ENCODE measurements at regions not wholly inside any gene's neighbourhood (a gene's known extent, or its start where the extent isn't known, plus 50 kb on each side); places are given as distances from the start of the nearest gene placed in this dataset.

GRCh38 chr1:38624336-38625039 is 235.1 kb downstream of the RRAGC start:
- TF ChIP-seq, protein P1, sequence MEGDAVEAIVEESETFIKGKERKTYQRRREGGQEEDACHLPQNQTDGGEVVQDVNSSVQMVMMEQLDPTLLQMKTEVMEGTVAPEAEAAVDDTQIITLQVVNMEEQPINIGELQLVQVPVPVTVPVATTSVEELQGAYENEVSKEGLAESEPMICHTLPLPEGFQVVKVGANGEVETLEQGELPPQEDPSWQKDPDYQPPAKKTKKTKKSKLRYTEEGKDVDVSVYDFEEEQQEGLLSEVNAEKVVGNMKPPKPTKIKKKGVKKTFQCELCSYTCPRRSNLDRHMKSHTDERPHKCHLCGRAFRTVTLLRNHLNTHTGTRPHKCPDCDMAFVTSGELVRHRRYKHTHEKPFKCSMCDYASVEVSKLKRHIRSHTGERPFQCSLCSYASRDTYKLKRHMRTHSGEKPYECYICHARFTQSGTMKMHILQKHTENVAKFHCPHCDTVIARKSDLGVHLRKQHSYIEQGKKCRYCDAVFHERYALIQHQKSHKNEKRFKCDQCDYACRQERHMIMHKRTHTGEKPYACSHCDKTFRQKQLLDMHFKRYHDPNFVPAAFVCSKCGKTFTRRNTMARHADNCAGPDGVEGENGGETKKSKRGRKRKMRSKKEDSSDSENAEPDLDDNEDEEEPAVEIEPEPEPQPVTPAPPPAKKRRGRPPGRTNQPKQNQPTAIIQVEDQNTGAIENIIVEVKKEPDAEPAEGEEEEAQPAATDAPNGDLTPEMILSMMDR (IDR thresholded peaks at IDR 0.05; ENCODE audit: insufficient read depth, low read length, poor library complexity, severe bottlenecking): no peak
- H3K27me3 ChIP-seq (replicated peaks; ENCODE audit: control insufficient read depth, insufficient read depth, low read length): no peaks in the 10 kb centered on the region; the same call in 1 of the 2 replicates
- H3K4me3 ChIP-seq (replicated peaks; ENCODE audit: low read depth, low read length): no peak overlapping the region
- no peaks in the 10 kb centered on the region for H3K36me3 ChIP-seq (ENCODE audit: control insufficient read depth, insufficient read depth, low read length)
- no peak for DNase-seq (ENCODE audit: extremely low read depth, insufficient read length)

DNA sequence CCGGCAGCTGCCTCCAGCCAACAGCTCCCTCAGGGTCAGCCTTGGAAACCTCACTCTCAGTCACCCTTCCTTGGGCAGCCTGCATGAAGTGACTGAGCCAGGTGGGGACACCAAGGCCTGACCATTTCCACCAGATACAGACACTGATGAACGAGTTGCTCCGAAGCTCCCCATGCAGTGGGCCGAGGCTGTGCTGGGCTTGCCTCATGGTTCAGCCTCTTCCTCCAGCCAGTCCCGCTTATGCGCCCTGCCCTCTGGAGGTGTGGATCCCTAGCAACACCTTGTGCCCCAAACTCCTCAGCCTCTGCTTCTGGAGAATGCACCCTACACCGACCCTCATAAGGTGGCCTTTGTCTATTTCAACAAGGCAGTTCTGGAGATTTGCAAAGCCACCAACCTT is 236.0 kb downstream of the RRAGC start:
- no peaks in the 10 kb centered on the region; the same call in none of the 2 replicates for H3K27me3 ChIP-seq (replicated peaks; ENCODE audit: control insufficient read depth, insufficient read depth, low read length)
- H3K4me3 ChIP-seq (replicated peaks; ENCODE audit: low read depth, low read length): no peak overlapping the region
- DNase-seq (ENCODE audit: extremely low read depth, insufficient read length): no peak
- TF ChIP-seq, protein P1 (IDR thresholded peaks at IDR 0.05; ENCODE audit: insufficient read depth, low read length, poor library complexity, severe bottlenecking): no peak
- no peaks in the 10 kb centered on the region for H3K36me3 ChIP-seq (ENCODE audit: control insufficient read depth, insufficient read depth, low read length)

- Histone ChIP-seq H3K27me3 (replicated peaks; ENCODE audit: control insufficient read depth, insufficient read depth, low read length) (no peaks in the 10 kb centered on the region; the same call in none of the 2 replicates), H3K36me3 (ENCODE audit: control insufficient read depth, insufficient read depth, low read length) (no peaks in the 10 kb centered on the region), H3K4me3 (replicated peaks; ENCODE audit: low read depth, low read length) (no peak overlapping the region)
- TF ChIP-seq, protein P1 (IDR thresholded peaks at IDR 0.05; ENCODE audit: insufficient read depth, low read length, poor library complexity, severe bottlenecking): no peak
- DNase-seq (ENCODE audit: extremely low read depth, insufficient read length): no peak
These were observed 237.4 kb downstream of the RRAGC start for GRCh38 chr1:38622197-38622596.

DNA sequence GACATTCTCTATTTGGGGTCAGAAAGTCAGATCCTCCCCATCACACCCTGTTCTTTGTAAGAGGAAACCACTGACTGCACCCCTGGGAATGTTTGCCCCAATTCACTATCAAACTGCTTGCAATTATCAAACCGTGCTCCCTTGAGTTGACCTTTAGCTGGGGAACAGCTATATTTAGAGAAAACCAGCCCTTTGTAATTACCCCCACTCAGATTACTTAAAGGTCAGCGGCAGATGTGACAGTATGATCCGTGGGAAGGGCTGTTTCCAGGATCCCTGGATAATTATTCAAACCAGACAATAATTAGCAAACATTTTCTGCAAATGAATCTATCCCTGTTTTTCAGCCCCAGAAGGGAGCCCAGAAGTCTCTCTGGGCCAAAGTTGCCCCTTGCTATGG is 242.7 kb downstream of the RRAGC start:
- H3K36me3 ChIP-seq (ENCODE audit: control insufficient read depth, insufficient read depth, low read length): no peaks in the 10 kb centered on the region
- H3K27me3 ChIP-seq (replicated peaks; ENCODE audit: control insufficient read depth, insufficient read depth, low read length): no peaks in the 10 kb centered on the region; the same call in none of the 2 replicates
- TF ChIP-seq, protein P1 (IDR thresholded peaks at IDR 0.05; ENCODE audit: insufficient read depth, low read length, poor library complexity, severe bottlenecking): no peak
- no peak for DNase-seq (ENCODE audit: extremely low read depth, insufficient read length)
- no peak overlapping the region for H3K4me3 ChIP-seq (replicated peaks; ENCODE audit: low read depth, low read length)

GRCh38 chr1:38615680-38616079 is 243.9 kb downstream of the RRAGC start:
- H3K36me3 ChIP-seq (ENCODE audit: control insufficient read depth, insufficient read depth, low read length): no peaks in the 10 kb centered on the region
- no peaks in the 10 kb centered on the region; the same call in none of the 2 replicates for H3K27me3 ChIP-seq (replicated peaks; ENCODE audit: control insufficient read depth, insufficient read depth, low read length)
- no peak for DNase-seq (ENCODE audit: extremely low read depth, insufficient read length)

More at GRCh38 chr1:38615680-38616079, 243.9 kb downstream of the RRAGC start:
- H3K4me3 ChIP-seq (replicated peaks; ENCODE audit: low read depth, low read length): no peak overlapping the region
- TF ChIP-seq, protein P1 (IDR thresholded peaks at IDR 0.05; ENCODE audit: insufficient read depth, low read length, poor library complexity, severe bottlenecking): no peak

Measured in GM06990 (cell line).